Astrocyte (in vitro differentiated cells and primary cell): ENCODE measurements at regions not wholly inside any gene's neighbourhood (a gene's known extent, or its start where the extent isn't known, plus 50 kb on each side); places are given as distances from the start of the nearest gene placed in this dataset.

Experiments used
- EZH2 ChIP-seq: IDR thresholded peaks from 2 replicates; pipeline ENCODE4 v1.6.1; 2012; ENCODE audit warnings: mild to moderate bottlenecking, low read length, inconsistent platforms; ENCODE audit not compliant: insufficient read depth
- TF ChIP-seq, protein P1 (sequence below): IDR thresholded peaks from 2 replicates; pipeline ENCODE4 v1.5.1; 2011; ENCODE audit warnings: low read depth, mild to moderate bottlenecking, inconsistent platforms, low read length, moderate library complexity; ENCODE audit not compliant: insufficient read depth

DNA sequence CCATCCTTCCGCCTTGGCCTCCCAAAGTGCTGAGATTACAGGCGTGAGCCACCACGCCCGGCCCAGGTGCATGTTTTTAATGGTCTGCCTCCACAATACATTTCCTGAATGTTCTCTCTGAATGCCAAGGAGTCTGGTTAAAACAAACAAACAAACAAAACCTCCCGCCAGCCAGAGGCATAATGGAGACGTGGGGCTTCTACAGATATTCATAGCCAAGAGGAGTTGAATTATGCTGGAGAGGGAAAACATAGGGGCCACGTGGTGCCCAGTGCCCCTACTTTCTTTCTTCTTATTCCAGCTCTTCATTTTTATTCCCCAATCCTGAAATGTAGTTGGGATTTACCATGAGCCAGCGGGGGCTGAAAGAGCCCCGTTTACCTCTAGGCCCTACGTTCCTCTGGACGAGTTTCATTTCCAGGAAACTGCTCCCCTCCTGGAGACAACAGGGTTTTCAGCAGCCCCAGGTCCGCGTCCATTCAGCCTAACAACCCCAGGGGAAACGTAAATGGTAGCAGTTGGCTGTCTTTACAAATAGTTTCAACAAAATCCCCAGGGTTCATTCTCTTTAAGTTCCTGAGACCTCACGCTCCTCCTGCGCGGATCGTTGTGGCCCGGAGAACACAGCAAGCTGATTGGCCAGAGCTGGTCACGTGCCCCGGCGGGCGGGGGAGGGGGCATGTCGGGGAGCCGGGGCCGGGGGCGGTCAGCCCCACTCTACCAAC, 108.5 kb upstream of the ESRRB start:
- TF ChIP-seq, protein P1, sequence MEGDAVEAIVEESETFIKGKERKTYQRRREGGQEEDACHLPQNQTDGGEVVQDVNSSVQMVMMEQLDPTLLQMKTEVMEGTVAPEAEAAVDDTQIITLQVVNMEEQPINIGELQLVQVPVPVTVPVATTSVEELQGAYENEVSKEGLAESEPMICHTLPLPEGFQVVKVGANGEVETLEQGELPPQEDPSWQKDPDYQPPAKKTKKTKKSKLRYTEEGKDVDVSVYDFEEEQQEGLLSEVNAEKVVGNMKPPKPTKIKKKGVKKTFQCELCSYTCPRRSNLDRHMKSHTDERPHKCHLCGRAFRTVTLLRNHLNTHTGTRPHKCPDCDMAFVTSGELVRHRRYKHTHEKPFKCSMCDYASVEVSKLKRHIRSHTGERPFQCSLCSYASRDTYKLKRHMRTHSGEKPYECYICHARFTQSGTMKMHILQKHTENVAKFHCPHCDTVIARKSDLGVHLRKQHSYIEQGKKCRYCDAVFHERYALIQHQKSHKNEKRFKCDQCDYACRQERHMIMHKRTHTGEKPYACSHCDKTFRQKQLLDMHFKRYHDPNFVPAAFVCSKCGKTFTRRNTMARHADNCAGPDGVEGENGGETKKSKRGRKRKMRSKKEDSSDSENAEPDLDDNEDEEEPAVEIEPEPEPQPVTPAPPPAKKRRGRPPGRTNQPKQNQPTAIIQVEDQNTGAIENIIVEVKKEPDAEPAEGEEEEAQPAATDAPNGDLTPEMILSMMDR = no peak
- TF ChIP-seq EZH2 = no peak
